Fibroblast of lung (primary cell): ENCODE measurements at regions not wholly inside any gene's neighbourhood (a gene's known extent, or its start where the extent isn't known, plus 50 kb on each side); places are given as distances from the start of the nearest gene placed in this dataset.

Experiments used
- DNase-seq, 2 donors: peaks; one replicate each; pipeline versions ENCODE4 v3.0.0 to v3.0.0-alpha.2; 2010; ENCODE audit warnings: low read depth in 2 of 2
- H2AFZ ChIP-seq: 2 replicates; pipeline ENCODE4 v1.5.1; 2012; ENCODE audit warnings: low read length, control low read depth, inconsistent platforms
- H3K27ac ChIP-seq: 2 replicates; pipeline ENCODE4 v1.5.1; 2011; ENCODE audit warnings: low read length, control low read depth; ENCODE audit not compliant: insufficient read depth
- H3K27me3 ChIP-seq: 2 replicates; pipeline ENCODE4 v1.5.1; 2011; ENCODE audit warnings: mild to moderate bottlenecking, low read length; ENCODE audit not compliant: control insufficient read depth, insufficient read depth
- H3K36me3 ChIP-seq: 2 replicates; pipeline ENCODE4 v1.5.1; 2011; ENCODE audit warnings: low read length; ENCODE audit not compliant: control insufficient read depth, insufficient read depth
- H3K4me1 ChIP-seq: 2 replicates; pipeline ENCODE4 v1.5.1; 2011; ENCODE audit warnings: low read length; ENCODE audit not compliant: control insufficient read depth, insufficient read depth; ENCODE audit errors: extremely low read depth
- H3K4me2 ChIP-seq: 2 replicates; pipeline ENCODE4 v1.5.1; 2011; ENCODE audit warnings: low read length, control low read depth; ENCODE audit not compliant: insufficient read depth; ENCODE audit errors: extremely low read depth
- H3K4me3 ChIP-seq, 4 experiments: fragments of 200-600 bp in 1 of 4; sonication (generic) in 1 of 4; replicated peaks in 1 of 4; 2 replicates each; pipeline ENCODE4 v1.5.1; 2011 to 2016; ENCODE audit warnings: low read length in 4 of 4, low read depth in 3 of 4, mild to moderate bottlenecking in 3 of 4, control low read depth in 2 of 4, inconsistent platforms in 1 of 4, mixed read lengths in 1 of 4; ENCODE audit not compliant: insufficient read depth in 1 of 4; ENCODE audit errors: control extremely low read depth in 1 of 4
- H3K79me2 ChIP-seq: 2 replicates; pipeline ENCODE4 v1.5.1; 2012; ENCODE audit warnings: mild to moderate bottlenecking, low read length, inconsistent platforms; ENCODE audit not compliant: control insufficient read depth, insufficient read depth
- H3K9ac ChIP-seq: 2 replicates; pipeline ENCODE4 v1.5.1; 2011; ENCODE audit warnings: mild to moderate bottlenecking, low read length, control low read depth; ENCODE audit not compliant: insufficient read depth
- H3K9me3 ChIP-seq: 2 replicates; pipeline ENCODE4 v1.5.1; 2012; ENCODE audit warnings: low read depth, low read length; ENCODE audit not compliant: control insufficient read depth, insufficient read depth
- H4K20me1 ChIP-seq: 2 replicates; pipeline ENCODE4 v1.5.1; 2011; ENCODE audit warnings: low read length; ENCODE audit not compliant: control insufficient read depth, insufficient read depth; ENCODE audit errors: extremely low read depth
- EZH2 ChIP-seq: IDR thresholded peaks from 2 replicates; pipeline ENCODE4 v1.5.1; 2012; ENCODE audit warnings: low read length, control low read depth, mild to moderate bottlenecking; ENCODE audit errors: missing control alignments
- TF ChIP-seq, protein P1 (sequence below), 2 donors: IDR thresholded peaks in 1 of 2; conservative IDR thresholded peaks in 1 of 2; 1 replicate in 1 of 2; 2 replicates in 1 of 2; pipeline ENCODE4 v1.5.1; 2011 to 2012; ENCODE audit warnings: low read length in 2 of 2, control low read depth in 1 of 2, inconsistent platforms in 1 of 2, low read depth in 1 of 2, mild to moderate bottlenecking in 1 of 2

DNA sequence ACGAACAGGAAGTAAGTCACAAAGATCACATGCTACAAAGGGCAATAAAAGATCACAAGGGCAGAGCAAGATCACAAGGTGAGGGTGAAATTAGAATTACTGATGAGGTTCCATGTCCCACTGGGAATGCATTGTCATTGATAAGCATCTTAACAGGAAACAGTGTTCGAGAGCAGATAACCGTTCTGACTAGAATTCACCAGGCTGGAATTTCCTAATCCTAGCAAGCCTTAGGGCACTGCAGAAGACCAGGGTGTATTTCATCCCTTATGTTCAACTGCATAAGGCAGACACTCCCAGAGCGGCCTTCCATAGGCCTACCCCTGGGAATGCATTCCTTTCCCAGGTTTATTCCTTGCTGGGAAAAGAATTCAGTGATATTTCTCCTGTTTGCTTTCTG, 980.6 kb upstream of the LCORL start:
- TF ChIP-seq EZH2: no peak
- TF ChIP-seq, protein P1, sequence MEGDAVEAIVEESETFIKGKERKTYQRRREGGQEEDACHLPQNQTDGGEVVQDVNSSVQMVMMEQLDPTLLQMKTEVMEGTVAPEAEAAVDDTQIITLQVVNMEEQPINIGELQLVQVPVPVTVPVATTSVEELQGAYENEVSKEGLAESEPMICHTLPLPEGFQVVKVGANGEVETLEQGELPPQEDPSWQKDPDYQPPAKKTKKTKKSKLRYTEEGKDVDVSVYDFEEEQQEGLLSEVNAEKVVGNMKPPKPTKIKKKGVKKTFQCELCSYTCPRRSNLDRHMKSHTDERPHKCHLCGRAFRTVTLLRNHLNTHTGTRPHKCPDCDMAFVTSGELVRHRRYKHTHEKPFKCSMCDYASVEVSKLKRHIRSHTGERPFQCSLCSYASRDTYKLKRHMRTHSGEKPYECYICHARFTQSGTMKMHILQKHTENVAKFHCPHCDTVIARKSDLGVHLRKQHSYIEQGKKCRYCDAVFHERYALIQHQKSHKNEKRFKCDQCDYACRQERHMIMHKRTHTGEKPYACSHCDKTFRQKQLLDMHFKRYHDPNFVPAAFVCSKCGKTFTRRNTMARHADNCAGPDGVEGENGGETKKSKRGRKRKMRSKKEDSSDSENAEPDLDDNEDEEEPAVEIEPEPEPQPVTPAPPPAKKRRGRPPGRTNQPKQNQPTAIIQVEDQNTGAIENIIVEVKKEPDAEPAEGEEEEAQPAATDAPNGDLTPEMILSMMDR (conservative IDR thresholded peaks at IDR 0.05 in 1 of 2, IDR thresholded peaks at IDR 0.05 in 1 of 2; ENCODE audit: low read depth in 1 of 2, low read length in 2 of 2): no peak
- Histone ChIP-seq H3K4me3 (no peak overlapping the region), H2AFZ (no peak overlapping the region), H4K20me1 (no peaks in the 10 kb centered on the region), H3K4me2 (no peak overlapping the region), H3K36me3 (no peaks in the 10 kb centered on the region), H3K9ac (no peak overlapping the region), H3K9me3 (no peaks in the 10 kb centered on the region), H3K79me2 (no peaks in the 10 kb centered on the region), H3K27me3 (no peaks in the 10 kb centered on the region), H3K27ac (no peak overlapping the region), H3K4me1 (no peaks in the 10 kb centered on the region)
- DNase-seq: no peak

DNA sequence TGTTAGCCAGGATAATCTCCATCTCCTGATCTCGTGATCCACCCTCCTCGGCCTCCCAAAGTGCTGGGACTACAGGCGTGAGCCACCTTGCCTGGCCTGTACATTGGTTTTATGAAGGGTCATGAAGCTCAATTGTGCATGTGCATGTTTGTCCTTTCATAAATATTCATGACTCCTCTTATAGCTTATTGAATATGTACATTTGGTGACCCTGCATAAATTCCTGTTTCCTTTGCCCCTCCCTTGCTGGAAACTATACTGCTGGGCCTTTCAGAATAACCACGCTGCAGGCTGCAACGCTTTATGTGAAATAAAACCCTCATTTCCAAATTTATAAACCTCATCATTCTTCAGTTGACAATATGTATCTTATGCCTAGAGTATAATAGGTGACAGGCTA, 978.0 kb upstream of the LCORL start:
- no peaks in the 10 kb centered on the region for H3K4me1 ChIP-seq
- no peaks in the 10 kb centered on the region for H3K79me2 ChIP-seq
- TF ChIP-seq EZH2: no peak
- TF ChIP-seq, protein P1 (conservative IDR thresholded peaks at IDR 0.05 in 1 of 2, IDR thresholded peaks at IDR 0.05 in 1 of 2; ENCODE audit: low read depth in 1 of 2, low read length in 2 of 2): no peak

DNA sequence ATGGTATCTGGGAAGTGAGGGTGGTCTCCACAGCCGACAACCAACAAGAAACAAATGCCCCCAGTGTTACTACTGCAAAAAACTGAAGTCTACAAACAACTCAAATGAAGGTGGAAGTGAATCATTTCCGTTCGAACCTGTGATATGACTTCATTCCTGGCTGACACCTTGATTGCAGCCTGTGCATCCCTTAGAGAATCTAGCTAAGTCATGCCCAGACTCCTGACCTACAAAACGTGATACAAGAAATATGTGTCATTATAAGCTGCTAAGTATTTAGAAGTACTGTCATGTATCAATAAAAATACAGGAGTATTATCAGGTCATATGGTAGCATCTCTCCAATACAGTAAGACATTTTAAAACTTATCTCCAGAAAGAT, 959.7 kb upstream of the LCORL start:
- Histone ChIP-seq H3K27me3 (no peaks in the 10 kb centered on the region), H3K79me2 (no peaks in the 10 kb centered on the region), H3K4me2 (no peak overlapping the region), H3K36me3 (no peaks in the 10 kb centered on the region), H3K4me3 (no peak overlapping the region), H3K9me3 (no peaks in the 10 kb centered on the region), H4K20me1 (no peaks in the 10 kb centered on the region), H2AFZ (no peak overlapping the region), H3K9ac (no peak overlapping the region), H3K27ac (no peak overlapping the region), H3K4me1 (no peaks in the 10 kb centered on the region)
- TF ChIP-seq EZH2: no peak
- TF ChIP-seq, protein P1 (conservative IDR thresholded peaks at IDR 0.05 in 1 of 2, IDR thresholded peaks at IDR 0.05 in 1 of 2; ENCODE audit: low read depth in 1 of 2, low read length in 2 of 2): no peak
- DNase-seq: no peak

More for the DNA sequence above, 978.0 kb upstream of the LCORL start:
- Histone ChIP-seq H3K27ac (no peak overlapping the region), H3K9me3 (no peaks in the 10 kb centered on the region), H2AFZ (no peak overlapping the region), H4K20me1 (no peaks in the 10 kb centered on the region), H3K4me3 (no peak overlapping the region), H3K36me3 (no peaks in the 10 kb centered on the region), H3K27me3 (no peaks in the 10 kb centered on the region), H3K4me2 (no peak overlapping the region), H3K9ac (no peak overlapping the region)
- DNase-seq: no peak
